GM20000 (cell line): ENCODE measurements at regions not wholly inside any gene's neighbourhood (a gene's known extent, or its start where the extent isn't known, plus 50 kb on each side); places are given as distances from the start of the nearest gene placed in this dataset.

Experiments used
- DNase-seq: peaks from one replicate; pipeline ENCODE4 v3.0.0; 2012; ENCODE audit warnings: low spot score
- CTCF ChIP-seq: IDR thresholded peaks from 2 replicates; pipeline ENCODE4 v1.5.1; 2012; ENCODE audit warnings: mild to moderate bottlenecking, control low read depth; ENCODE audit errors: extremely low read depth, missing control alignments

GRCh38 chr21:31557421-31558188 lies 101.9 kb upstream of the SOD1 start:
- no peak for TF ChIP-seq CTCF
- no peak for DNase-seq

GRCh38 chr21:31556662-31557061 lies 102.8 kb upstream of the SOD1 start:
- no peak for TF ChIP-seq CTCF

GRCh38 chr21:31555741-31556191 lies 103.7 kb upstream of the SOD1 start:
- no peak for DNase-seq
- no peak for TF ChIP-seq CTCF

More at GRCh38 chr21:31556662-31557061, 102.8 kb upstream of the SOD1 start:
- DNase-seq: no peak

- peak; percentile 75 for DNase-seq
Measured at GRCh38 chr21:31554511-31555022, 104.9 kb upstream of the SOD1 start.

GRCh38 chr21:31553926-31554325 lies 105.6 kb upstream of the SOD1 start:
- DNase-seq: no peak
- no peak for TF ChIP-seq CTCF

More at GRCh38 chr21:31554511-31555022, 104.9 kb upstream of the SOD1 start:
- no peak for TF ChIP-seq CTCF

- no peak for TF ChIP-seq CTCF
- no peak for DNase-seq
Measured at GRCh38 chr21:31553461-31553860, 106.0 kb upstream of the SOD1 start.

GRCh38 chr21:31552826-31553225 lies 106.7 kb upstream of the SOD1 start:
- DNase-seq: no peak
- TF ChIP-seq CTCF: no peak
